ENCODE measurements at regions not wholly inside any gene's neighbourhood (a gene's known extent, or its start where the extent isn't known, plus 50 kb on each side); places are given as distances from the start of the nearest gene placed in this dataset.
"Not testable (repeated sequence)": the region's sequence is repeated elsewhere in the genome, so short reads cannot be mapped to it uniquely, and the experiment has no call there.

DNA sequence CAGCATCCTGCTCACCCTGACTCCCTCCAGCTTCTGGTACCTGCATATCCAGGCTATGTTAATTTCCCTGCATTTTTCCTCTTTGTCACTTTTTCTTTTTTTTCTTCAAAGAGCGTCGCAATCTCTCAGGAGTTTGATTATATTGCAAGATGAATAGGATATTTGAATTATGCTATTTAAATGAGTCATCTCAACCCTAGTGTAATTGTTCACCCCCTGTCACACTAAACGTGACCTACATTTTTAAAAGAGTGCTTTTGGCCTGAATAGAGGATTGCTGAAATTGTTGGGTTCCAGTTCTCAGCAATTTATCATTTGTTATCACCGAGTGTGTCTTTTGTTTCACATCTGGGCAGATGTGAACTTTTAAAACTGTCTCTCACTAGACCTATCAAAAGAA, 294.7 kb downstream of the SOX2 start:
- no peak for DNase-seq (ENCODE audit: low read depth, low spot score)
- Histone ChIP-seq H3K27ac (no peak overlapping the region), H3K9me3 (ENCODE audit: low read depth, low read length) (no peaks in the 10 kb centered on the region), H3K36me3 (ENCODE audit: insufficient read depth, low read length) (no peaks in the 10 kb centered on the region), H3K4me3 (no peak overlapping the region), H3K9ac (ENCODE audit: insufficient read length) (no peak overlapping the region)
- no peak for TF ChIP-seq POLR2AphosphoS5 (IDR thresholded peaks at IDR 0.05; ENCODE audit: borderline replicate concordance, low read depth, low read length)
- TF ChIP-seq EZH2 (IDR thresholded peaks at IDR 0.05), result no peak
- no peak for TF ChIP-seq FOXP2 (optimal IDR thresholded peaks at IDR 0.05; ENCODE audit: control extremely low read depth, extremely low read length, insufficient read depth)

DNA sequence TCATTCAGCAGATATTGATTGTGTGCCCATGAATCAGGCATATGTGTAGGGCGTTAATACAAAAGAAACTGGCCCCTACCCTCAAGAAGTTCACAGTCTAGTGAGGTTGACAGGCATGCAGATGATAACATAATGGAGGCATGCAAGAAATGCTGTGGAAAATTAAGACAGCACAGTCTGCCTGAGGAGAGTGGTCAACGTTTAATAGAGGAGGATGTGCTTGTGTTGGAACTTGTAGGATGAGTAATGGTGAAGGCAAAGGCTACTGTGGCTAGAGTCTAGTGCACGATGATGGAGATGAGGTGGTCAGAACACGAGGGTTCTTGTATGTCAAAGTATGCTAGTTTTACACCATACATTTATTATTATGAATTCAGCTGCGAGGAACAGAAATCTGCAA, 295.7 kb downstream of the SOX2 start:
- TF ChIP-seq POLR2AphosphoS5 (IDR thresholded peaks at IDR 0.05; ENCODE audit: borderline replicate concordance, low read depth, low read length) (no peak), FOXP2 (optimal IDR thresholded peaks at IDR 0.05; ENCODE audit: control extremely low read depth, extremely low read length, insufficient read depth) (no peak), EZH2 (IDR thresholded peaks at IDR 0.05) (no peak)
- no peaks in the 10 kb centered on the region for H3K9me3 ChIP-seq (ENCODE audit: low read depth, low read length)

GRCh38 chr3:182018361-182018760, 306.6 kb downstream of the SOX2 start:
- TF ChIP-seq FOXP2 (optimal IDR thresholded peaks at IDR 0.05; ENCODE audit: control extremely low read depth, extremely low read length, insufficient read depth), result no peak
- no peak for TF ChIP-seq EZH2 (IDR thresholded peaks at IDR 0.05)
- no peak for TF ChIP-seq POLR2AphosphoS5 (IDR thresholded peaks at IDR 0.05; ENCODE audit: borderline replicate concordance, low read depth, low read length)
- no peak for DNase-seq (ENCODE audit: low read depth, low spot score)
- Histone ChIP-seq H3K4me3 (no peak overlapping the region), H3K9ac (ENCODE audit: insufficient read length) (no peak overlapping the region), H3K27ac (no peak overlapping the region), H3K36me3 (ENCODE audit: insufficient read depth, low read length) (no peaks in the 10 kb centered on the region), H3K9me3 (ENCODE audit: low read depth, low read length) (no peaks in the 10 kb centered on the region)

More for the DNA sequence above, 295.7 kb downstream of the SOX2 start:
- Histone ChIP-seq H3K9ac (ENCODE audit: insufficient read length) (no peak overlapping the region), H3K27ac (no peak overlapping the region), H3K4me3 (no peak overlapping the region), H3K36me3 (ENCODE audit: insufficient read depth, low read length) (no peaks in the 10 kb centered on the region)
- DNase-seq (ENCODE audit: low read depth, low spot score), result no peak

GRCh38 chr3:182019926-182020325, 308.2 kb downstream of the SOX2 start:
- no peak for DNase-seq (ENCODE audit: low read depth, low spot score)
- Histone ChIP-seq H3K36me3 (ENCODE audit: insufficient read depth, low read length) (no peaks in the 10 kb centered on the region), H3K9me3 (ENCODE audit: low read depth, low read length) (no peaks in the 10 kb centered on the region), H3K27ac (no peak overlapping the region), H3K4me3 (no peak overlapping the region), H3K9ac (ENCODE audit: insufficient read length) (no peak overlapping the region)
- TF ChIP-seq POLR2AphosphoS5 (IDR thresholded peaks at IDR 0.05; ENCODE audit: borderline replicate concordance, low read depth, low read length) (no peak), FOXP2 (optimal IDR thresholded peaks at IDR 0.05; ENCODE audit: control extremely low read depth, extremely low read length, insufficient read depth) (no peak), EZH2 (IDR thresholded peaks at IDR 0.05) (no peak)

DNA sequence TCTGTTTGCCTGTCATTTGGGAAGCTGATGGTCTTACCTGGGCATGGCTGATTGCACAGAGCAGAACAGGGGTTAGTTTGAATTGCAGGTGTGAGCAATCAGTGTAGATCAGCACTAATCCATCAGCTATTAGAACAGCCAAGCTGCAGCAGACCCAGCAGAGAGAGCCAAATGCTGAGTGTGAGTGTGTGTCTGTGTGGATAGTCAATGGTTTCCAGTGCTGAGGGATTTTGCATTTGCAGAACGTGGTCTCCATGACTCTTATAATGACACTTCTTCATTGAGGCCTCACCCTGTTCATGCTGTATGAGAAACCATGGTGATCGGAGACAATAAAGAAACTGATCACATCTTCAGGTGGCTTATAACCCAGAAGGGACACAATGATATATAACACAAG, 312.1 kb downstream of the SOX2 start:
- H3K9me3 ChIP-seq (ENCODE audit: low read depth, low read length), result no peaks in the 10 kb centered on the region
- TF ChIP-seq EZH2 (IDR thresholded peaks at IDR 0.05) (no peak), FOXP2 (optimal IDR thresholded peaks at IDR 0.05; ENCODE audit: control extremely low read depth, extremely low read length, insufficient read depth) (no peak), POLR2AphosphoS5 (IDR thresholded peaks at IDR 0.05; ENCODE audit: borderline replicate concordance, low read depth, low read length) (no peak)
- H3K9ac ChIP-seq (ENCODE audit: insufficient read length), result no peak overlapping the region
- no peak for DNase-seq (ENCODE audit: low read depth, low spot score)
- H3K4me3 ChIP-seq, result no peak overlapping the region
- no peak overlapping the region for H3K27ac ChIP-seq
- H3K36me3 ChIP-seq (ENCODE audit: insufficient read depth, low read length), result no peaks in the 10 kb centered on the region

- no peak overlapping the region for H3K4me3 ChIP-seq
- H3K27ac ChIP-seq, result no peak overlapping the region
- TF ChIP-seq FOXP2 (optimal IDR thresholded peaks at IDR 0.05; ENCODE audit: control extremely low read depth, extremely low read length, insufficient read depth) (no peak), EZH2 (IDR thresholded peaks at IDR 0.05) (no peak), POLR2AphosphoS5 (IDR thresholded peaks at IDR 0.05; ENCODE audit: borderline replicate concordance, low read depth, low read length) (no peak)
- H3K9me3 ChIP-seq (ENCODE audit: low read depth, low read length), result no peaks in the 10 kb centered on the region
- H3K36me3 ChIP-seq (ENCODE audit: insufficient read depth, low read length), result no peaks in the 10 kb centered on the region
- no peak overlapping the region for H3K9ac ChIP-seq (ENCODE audit: insufficient read length)
- DNase-seq (ENCODE audit: low read depth, low spot score), result no peak
Measured at GRCh38 chr3:182027366-182027765, 315.6 kb downstream of the SOX2 start.

- TF ChIP-seq FOXP2 (optimal IDR thresholded peaks at IDR 0.05; ENCODE audit: control extremely low read depth, extremely low read length, insufficient read depth), result no peak
Measured at GRCh38 chr3:182028081-182028480, 316.4 kb downstream of the SOX2 start.

GRCh38 chr3:182034231-182034630, 322.5 kb downstream of the SOX2 start:
- not testable (repeated sequence) for DNase-seq (ENCODE audit: low read depth, low spot score); H3K9me3 ChIP-seq (ENCODE audit: low read depth, low read length); H3K36me3 ChIP-seq (ENCODE audit: insufficient read depth, low read length); H3K9ac ChIP-seq (ENCODE audit: insufficient read length); H3K4me3 ChIP-seq; H3K27ac ChIP-seq

More at GRCh38 chr3:182028081-182028480, 316.4 kb downstream of the SOX2 start:
- no peak overlapping the region for H3K9ac ChIP-seq (ENCODE audit: insufficient read length)
- H3K9me3 ChIP-seq (ENCODE audit: low read depth, low read length), result no peaks in the 10 kb centered on the region
- H3K36me3 ChIP-seq (ENCODE audit: insufficient read depth, low read length), result no peaks in the 10 kb centered on the region
- DNase-seq (ENCODE audit: low read depth, low spot score), result no peak
- H3K4me3 ChIP-seq, result no peak overlapping the region
- H3K27ac ChIP-seq, result no peak overlapping the region

GRCh38 chr3:182035324-182035723, 323.6 kb downstream of the SOX2 start:
- H3K4me3 ChIP-seq, result no peak overlapping the region
- no peak overlapping the region for H3K27ac ChIP-seq
- no peak for DNase-seq (ENCODE audit: low read depth, low spot score)
- H3K36me3 ChIP-seq (ENCODE audit: insufficient read depth, low read length), result no peaks in the 10 kb centered on the region
- H3K9me3 ChIP-seq (ENCODE audit: low read depth, low read length), result no peaks in the 10 kb centered on the region
- H3K9ac ChIP-seq (ENCODE audit: insufficient read length), result no peak overlapping the region
- TF ChIP-seq POLR2AphosphoS5 (IDR thresholded peaks at IDR 0.05; ENCODE audit: borderline replicate concordance, low read depth, low read length) (no peak), FOXP2 (optimal IDR thresholded peaks at IDR 0.05; ENCODE audit: control extremely low read depth, extremely low read length, insufficient read depth) (no peak), EZH2 (IDR thresholded peaks at IDR 0.05) (no peak)
